AG09319 (cell line): ENCODE measurements at regions not wholly inside any gene's neighbourhood (a gene's known extent, or its start where the extent isn't known, plus 50 kb on each side); places are given as distances from the start of the nearest gene placed in this dataset.
A peak's percentile ranks its signal among the peaks of the same experiment; 100 is the strongest.

Experiments
- DNase-seq: peaks from one replicate; pipeline ENCODE4 v3.0.0-alpha.2; 2010; ENCODE audit warnings: low read depth; ENCODE audit errors: extremely low read depth
- TF ChIP-seq, protein P1 (sequence below): IDR thresholded peaks from 2 replicates; pipeline ENCODE4 v1.5.1; 2011; ENCODE audit warnings: low read depth, mild to moderate bottlenecking, inconsistent platforms, low read length, moderate library complexity

DNA sequence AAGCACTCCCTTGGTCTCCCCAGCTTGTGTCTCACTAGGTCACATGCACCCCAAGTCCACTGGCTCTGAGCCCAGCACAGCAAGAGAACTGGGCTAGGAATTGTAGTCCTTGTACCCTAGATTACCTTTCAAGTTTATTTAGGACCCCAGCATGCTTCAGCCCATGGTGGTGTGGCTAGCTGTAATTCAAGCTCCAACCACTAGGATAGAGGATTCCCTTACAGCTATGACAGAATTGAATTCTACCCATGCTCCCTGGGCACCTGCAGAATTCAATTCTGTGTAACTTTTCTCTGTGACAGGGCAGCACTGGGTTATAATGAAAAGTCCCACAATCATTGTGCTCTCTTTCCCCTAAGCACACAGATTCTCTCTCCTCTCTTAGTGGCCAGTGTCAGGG is 253.8 kb upstream of the DMD start:
- TF ChIP-seq, protein P1, sequence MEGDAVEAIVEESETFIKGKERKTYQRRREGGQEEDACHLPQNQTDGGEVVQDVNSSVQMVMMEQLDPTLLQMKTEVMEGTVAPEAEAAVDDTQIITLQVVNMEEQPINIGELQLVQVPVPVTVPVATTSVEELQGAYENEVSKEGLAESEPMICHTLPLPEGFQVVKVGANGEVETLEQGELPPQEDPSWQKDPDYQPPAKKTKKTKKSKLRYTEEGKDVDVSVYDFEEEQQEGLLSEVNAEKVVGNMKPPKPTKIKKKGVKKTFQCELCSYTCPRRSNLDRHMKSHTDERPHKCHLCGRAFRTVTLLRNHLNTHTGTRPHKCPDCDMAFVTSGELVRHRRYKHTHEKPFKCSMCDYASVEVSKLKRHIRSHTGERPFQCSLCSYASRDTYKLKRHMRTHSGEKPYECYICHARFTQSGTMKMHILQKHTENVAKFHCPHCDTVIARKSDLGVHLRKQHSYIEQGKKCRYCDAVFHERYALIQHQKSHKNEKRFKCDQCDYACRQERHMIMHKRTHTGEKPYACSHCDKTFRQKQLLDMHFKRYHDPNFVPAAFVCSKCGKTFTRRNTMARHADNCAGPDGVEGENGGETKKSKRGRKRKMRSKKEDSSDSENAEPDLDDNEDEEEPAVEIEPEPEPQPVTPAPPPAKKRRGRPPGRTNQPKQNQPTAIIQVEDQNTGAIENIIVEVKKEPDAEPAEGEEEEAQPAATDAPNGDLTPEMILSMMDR: no peak
- no peak for DNase-seq

DNA sequence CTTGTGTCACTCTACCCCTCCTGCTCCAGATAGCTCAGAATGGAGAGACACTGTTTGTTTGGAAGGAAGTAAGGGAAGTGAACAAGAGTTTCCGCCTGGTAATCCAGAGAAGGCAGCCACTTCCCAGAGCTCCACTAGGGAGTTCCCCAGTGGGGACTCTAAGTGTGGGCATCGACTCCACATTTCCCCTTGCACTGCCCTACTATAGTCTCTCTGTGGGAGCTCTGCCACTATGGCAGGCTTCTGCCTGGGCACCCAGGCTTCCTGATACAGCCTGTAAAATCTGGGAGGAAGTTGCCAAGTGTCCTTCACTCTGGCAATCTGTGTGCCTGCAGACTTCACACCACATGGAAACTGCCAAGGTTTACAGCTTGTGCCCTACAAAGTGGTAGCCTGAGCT is 245.8 kb upstream of the DMD start:
- TF ChIP-seq, protein P1: no peak
- no peak for DNase-seq

DNA sequence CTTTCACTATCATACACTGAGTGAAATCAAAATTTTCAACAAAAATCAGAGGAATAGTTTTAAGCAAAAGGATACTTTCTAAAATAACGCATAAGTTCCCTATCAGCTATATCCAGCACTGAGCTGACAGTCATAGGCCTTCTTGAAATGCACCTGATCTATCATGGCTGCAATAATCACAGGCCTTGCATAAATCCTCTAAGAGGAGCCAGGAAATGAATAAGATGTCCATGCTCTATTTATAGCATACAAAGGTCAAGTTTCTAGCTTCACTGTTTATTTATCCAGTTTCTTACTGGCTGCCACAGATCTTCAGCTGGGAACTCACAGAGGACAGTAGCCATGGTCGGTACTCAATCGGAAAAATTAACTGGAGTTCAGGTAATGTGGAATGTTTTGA is 235.9 kb upstream of the DMD start:
- TF ChIP-seq, protein P1: no peak
- DNase-seq: no peak

DNA sequence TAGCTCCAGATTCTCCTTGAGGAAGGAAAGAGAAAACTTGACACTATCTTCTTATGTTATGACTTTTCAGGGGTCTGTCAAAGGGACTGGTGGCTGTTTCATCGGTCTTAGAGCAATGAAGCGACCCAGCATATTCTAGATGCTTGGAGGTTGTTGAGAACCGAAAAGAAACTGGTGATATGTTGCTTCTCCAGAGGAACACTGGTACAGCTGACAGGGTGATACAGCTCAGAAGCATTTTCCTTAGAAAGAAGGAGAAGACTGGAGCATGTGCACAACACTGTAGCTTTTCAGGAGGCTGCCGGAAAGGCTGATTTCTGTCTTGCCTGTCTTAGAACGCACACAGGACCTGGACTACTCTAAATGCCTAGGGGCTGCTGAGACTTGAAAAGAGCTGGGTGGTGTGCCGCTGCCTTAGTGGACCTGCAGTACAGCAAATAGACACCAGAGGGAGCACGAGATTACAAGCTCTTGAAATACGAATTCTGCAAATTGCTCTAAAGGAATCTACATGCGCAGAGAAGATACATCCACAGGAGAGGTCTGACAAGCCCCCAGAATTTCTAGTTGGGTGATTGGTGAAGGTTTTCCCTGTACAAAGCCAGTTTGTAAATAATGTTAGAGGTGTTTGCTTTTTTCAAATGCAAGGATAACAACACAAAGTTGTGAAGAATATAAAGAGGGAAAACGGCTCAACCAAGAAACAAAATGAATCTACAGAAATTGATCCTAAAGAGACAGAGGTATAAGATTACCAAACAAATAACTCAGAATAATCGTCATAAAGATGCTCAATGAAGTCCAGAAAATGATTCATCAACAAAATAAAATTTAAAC is 223.1 kb upstream of the DMD start:
- TF ChIP-seq, protein P1: peak; percentile 84
- DNase-seq: peak; percentile 1

DNA sequence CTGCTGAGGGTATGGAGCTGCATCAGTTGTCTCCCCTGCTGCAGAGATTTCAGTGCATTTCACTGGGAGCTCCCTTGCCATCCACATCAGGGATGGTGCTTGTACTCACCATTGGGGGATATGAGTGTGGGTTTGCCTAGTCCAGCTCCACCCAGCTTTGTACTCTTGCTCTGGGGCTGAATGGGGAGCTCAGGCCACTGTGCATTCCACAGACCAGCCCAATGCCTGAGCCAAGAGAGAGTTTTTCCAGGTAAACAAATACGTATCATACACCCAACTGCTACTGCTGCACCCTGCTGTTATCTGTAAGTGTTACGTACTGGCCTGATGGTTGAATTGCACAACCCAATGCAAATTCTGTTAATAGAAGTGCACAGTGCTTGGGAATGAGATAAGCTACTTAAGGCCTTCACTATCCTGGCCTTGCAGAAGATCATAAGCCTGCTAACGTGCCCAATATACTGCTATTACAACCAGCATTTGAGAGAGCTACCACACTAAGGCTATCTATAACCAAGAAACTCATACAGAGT is 205.0 kb upstream of the DMD start:
- TF ChIP-seq, protein P1: no peak
- no peak for DNase-seq

DNA sequence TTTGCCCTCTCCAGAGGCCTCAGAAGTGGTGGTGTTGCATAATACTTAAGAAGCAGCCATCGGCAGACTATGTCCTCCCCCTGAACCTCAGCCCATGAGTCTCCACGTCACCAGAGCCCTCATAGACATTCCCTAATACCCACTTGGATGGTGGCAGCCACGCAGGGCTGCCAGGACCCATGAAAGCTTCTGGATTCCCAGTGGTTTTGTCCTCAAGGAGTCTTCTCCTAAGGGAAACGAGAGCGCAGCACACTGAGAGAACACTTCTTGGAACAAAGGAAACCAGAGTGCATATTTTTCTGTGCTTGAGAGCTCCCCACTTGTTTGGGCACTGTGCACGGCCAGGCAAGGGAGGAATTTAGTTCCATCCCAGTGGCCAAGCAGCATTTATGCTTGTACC is 204.1 kb upstream of the DMD start:
- TF ChIP-seq, protein P1: no peak
- no peak for DNase-seq

DNA sequence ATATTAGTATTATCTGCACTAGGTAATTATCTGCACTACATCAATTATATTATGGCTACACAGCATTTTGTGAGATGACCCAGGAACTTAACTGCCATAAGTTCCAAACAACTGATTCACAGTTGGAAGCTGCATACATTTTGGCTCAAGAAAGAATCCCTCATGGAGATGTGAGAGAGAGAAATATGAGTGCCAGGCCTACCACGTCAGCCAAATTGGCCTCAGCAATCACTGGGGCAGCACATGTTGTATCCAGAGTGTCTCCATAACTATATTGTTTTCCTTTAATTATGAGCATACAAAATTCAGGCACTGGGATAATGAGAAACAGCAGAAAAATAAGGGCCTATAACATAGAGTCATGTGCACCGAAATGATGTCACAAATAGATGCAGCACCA is 174.2 kb upstream of the DMD start:
- DNase-seq: no peak
- TF ChIP-seq, protein P1: no peak
